ENCODE measurements at regions not wholly inside any gene's neighbourhood (a gene's known extent, or its start where the extent isn't known, plus 50 kb on each side); places are given as distances from the start of the nearest gene placed in this dataset.

DNA sequence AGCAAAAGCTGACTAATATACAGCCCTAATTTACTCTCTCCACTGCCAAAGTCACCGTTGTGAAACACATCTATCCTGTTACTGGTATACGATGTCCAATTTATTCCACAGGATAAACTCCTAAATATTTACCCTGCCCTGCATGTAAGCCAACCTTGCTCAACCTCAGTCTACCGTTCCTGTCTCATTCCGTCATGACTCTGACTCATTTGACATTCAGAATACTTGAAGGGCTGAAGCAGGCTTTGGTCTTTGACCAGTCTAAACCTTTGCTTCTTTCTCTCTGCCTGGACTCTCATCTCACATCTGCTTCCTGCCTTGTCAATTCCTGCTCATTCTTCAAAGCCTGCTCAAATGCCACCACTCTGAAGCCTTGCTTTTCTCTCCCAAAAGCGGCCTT is 157.5 kb downstream of the SCP2D1 start:
- no peak for DNase-seq (ENCODE audit: low read depth, low spot score)

DNA sequence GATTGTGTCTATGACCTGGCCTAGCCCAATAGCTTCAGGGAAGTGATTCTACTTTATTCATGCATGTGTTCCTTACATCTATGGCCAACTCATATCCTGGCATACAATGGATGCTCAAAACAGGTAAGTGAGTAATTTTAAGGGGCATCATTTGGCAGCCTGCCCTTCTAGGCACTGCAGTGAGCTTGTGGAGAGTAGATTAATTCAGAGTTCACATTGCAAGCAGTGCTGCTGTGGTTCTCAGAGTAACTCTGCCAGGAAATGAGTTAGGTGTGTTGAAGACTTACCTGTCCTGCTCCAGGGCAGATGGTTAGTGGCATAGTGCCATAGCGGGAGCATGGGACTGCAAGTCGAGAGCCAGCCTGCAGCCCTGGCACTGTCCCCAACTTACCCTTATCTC is 158.0 kb downstream of the SCP2D1 start:
- DNase-seq (ENCODE audit: low read depth, low spot score): no peak

DNA sequence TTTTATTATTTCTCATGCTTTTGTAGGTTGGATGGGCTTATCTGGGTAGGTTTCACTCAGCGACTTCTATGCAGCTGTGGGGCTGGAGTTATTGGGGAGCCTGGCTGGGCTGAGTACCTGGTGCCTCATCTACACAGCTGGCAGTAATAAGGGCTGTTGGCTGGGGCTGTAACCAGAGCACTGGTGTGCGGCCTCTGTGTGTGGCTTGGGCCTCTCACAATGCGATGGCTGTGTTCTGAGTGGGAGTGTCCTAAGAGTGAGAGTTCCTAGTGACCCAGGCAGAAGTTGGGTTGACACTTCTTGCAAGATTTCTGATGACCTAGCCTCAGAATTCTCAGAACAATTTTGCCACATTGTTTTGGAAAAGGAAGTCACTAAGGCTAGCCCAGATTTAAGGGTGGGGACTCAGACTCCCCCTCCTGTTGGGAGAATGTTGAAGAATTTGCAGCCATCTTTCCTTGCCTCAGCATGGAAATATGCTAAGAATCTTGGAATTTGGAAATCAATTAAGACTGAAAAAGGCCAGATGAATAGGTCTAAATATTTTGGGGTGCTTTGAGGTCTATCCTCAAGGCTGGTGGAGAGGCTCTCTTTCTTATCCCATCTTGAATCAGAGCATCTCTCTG is 158.8 kb downstream of the SCP2D1 start:
- no peak for DNase-seq (ENCODE audit: low read depth, low spot score)

DNA sequence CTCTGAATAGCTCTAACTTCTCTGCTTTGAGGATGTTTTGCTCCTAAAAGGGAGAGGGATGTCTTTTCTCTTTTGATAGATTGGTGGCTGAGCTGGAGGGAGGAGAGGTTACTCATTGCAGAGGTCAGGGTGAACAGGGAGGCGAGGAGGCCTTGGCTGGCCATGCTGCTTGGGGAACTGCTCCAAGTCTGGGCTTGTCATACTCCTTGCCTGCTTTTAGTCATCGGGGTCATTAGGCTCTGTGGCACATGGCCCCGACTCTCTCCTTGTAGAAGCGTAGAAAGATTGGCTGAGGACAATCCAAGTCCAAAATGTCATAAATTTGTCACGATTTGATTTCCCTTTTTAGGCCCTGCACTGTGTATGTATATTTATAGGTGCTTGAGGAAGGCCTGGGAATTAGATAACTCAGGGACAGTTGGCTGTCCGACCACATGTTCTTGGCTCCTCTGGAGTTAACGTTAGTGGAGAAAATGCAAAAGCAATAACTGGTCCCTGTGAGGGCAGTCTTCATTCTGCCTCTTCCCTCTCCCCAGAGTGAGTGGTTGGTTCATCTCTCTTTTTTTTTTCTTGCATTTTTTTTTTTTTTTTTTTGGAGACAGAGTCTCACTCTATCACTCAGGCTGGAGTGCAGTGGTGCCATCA is 160.1 kb downstream of the SCP2D1 start:
- no peak for DNase-seq (ENCODE audit: low read depth, low spot score)

DNA sequence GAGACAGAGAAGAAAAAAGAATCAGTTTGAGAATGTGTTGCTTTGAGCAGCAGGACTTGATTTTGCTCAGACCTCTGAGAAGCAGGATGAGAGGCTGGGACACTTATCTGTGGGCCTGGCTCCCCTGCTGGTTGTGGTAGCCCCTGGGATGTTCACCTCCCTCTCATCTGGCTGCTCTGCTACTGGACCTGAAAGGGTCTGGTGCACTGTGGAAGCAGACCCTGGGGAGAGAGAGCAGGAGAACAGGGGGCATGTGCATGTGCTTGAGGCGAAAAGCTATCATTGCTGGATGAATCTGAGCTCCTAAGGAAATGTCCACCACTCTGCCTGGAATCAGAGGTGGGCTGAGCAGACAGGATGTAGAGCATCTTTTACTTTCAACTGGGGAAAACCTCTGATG is 161.1 kb downstream of the SCP2D1 start:
- DNase-seq (ENCODE audit: low read depth, low spot score): no peak

DNA sequence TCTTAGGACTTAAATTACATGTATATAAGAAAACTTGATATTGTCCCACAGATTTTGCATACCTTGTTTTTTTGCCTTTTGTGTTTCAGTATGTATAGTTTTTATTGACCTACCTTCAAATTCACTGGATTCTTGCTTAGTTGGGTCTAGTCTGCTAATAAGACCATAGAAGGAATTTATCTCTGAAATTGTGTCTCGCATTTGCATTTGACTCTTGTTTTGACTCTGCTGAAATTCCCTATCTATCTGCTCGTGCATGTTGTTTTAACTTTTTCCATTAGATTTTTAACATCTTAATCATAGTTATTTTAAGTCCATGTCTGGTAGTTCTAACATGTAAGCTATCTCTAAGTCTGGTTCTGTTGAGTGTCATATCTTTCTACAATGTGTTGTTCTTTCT is 163.9 kb downstream of the SCP2D1 start:
- no peak for DNase-seq (ENCODE audit: low read depth, low spot score)

DNA sequence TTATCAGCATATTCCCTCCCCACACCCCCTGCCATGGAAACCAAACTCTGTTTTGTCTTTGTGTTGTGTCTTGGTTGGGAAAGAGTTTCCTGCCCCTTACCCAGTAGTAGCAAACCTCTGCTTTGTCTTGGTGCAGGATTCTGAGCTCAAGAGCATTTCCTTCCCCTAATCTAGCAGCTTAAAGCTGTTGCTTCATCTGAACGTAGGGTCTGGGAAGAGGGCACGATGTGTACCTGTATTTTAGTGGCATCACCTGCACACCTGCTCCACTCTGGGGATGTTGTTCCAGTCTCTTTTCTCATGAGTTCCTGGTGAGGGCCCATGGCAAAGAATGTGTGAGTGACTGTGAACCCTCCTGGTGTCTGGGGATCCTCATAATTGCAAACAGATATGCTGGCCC is 164.7 kb downstream of the SCP2D1 start:
- no peak for DNase-seq (ENCODE audit: low read depth, low spot score)

DNA sequence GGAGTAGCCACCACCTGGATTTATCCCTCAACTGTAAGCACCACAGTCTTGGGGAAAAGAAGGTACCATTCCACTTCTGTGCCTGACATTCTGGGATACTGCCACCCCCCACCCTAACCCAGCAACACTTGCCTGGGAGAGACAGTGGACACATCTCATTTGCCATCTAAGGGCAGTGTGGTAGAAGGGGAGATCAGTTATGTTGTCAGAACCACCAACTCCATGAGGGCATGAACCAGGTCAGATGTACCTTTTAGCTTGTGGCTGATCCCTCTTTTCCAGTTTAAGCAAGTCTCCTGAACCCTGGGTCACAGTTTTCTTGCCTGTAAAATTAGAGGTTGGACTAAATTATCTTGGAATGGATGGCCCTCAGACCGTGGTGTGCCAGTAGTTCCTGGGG is 165.5 kb downstream of the SCP2D1 start:
- no peak for DNase-seq (ENCODE audit: low read depth, low spot score)

DNA sequence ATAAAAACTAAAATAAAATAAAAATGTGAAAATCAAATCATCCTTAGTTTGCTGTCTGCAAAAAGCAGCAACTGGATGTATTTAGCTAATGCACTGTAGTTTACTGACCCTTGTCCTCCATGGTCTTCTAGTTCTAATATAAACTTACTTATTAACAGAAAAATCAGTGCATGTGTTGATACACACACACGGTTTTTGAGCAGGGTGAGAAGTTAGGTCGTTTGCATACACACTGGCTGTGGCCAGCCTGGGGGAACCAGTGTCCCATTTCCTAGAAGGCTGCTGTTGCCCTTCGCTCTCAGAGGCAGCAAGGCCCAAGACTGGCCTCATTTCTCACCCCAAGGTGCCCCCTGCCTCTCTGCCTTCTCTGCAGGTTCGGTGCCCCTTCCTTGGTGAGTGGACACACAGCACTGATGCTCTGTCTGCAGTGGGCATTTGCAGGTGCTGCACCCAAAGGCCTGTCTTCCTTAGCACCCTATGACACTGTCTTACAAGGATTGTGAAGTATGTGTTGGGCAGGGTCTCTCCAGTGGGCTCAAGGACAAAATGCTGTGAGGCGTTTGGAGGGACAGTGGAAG is 168.5 kb downstream of the SCP2D1 start:
- DNase-seq (ENCODE audit: low read depth, low spot score): no peak

DNA sequence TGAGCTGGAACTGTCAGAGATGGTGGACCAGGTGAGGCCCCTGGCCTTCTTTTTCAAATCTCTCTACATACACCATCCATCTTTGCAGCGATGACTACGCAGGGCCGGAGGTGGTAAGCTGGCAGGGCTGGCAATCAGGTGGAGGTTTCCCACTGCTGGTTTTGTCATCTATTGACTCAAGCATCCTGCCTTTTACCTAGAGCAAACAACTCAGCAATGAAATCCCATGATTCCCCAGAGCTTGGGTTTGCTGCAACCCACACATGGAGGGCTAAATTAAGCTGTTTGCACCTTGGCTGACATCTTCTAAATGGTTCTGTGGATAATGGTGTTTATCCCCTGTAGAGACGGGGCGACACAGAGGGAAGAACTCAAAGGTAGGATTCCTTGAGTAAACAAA is 170.2 kb downstream of the SCP2D1 start:
- DNase-seq (ENCODE audit: low read depth, low spot score): no peak

DNA sequence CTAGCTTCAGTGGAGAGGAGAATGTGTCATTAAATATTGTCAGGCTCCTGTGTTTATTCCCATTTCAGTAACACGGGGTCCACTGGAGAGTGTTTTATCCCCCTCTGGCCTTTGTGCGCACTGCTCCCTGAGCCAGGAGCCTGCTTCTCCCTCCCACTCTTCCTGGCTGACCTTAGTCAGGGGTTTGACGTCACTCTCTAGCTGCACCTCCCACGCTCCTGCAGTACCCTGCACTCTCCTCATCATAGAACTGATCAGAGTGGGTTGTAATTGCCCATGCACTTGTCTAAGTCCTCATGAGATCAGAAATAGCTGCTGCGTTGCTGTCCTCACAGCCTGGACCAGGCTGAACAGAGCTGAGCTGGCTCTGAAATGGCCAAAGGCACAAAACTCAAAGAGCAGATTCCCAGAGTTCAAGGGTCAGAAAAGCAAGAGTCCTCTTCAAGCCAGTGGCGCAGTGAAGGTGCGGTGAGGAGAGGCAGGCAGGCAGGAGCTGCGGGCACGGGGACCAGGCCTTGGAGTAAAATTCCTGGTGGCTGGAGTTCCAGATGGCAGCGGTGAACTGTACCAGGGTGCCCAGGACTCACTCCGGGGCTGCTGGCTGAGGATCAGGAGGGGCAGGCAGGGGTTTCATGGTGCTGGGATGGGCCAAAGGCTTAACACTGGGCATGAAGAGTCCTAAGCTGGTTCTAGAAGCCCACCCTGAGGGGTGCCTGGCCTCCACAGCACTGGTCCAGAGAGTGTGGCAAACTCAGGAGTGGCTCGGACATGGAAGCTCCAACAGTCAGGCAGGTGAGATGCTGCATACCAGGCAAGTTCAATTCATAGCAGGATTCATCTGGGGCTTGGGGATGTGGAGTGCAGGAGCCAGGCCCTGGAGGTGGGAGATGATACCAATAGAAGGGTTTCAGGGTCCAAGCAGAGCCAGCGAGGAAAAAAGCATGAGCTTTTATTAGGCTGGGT is 170.9 kb downstream of the SCP2D1 start:
- no peak for DNase-seq (ENCODE audit: low read depth, low spot score)

DNA sequence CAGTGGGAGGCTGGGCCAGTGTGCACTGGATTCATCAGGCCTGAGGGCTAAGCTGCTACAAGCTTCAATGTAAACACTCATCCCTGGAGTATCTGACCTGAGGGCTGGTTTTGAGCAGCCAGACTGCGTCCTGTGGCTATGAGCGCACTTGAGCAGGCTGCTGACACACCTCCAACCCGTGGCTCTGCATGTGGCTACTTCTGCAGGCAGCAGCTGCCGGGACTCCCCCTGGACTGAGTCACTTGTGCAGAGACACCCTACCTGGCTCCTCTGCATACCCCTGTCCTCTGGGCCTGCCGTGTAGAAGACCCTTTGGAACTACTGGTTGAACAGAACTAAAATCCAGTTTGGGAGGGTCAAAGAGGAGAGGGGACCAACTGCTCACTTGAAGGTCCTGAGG is 172.0 kb downstream of the SCP2D1 start:
- DNase-seq (ENCODE audit: low read depth, low spot score): no peak

DNA sequence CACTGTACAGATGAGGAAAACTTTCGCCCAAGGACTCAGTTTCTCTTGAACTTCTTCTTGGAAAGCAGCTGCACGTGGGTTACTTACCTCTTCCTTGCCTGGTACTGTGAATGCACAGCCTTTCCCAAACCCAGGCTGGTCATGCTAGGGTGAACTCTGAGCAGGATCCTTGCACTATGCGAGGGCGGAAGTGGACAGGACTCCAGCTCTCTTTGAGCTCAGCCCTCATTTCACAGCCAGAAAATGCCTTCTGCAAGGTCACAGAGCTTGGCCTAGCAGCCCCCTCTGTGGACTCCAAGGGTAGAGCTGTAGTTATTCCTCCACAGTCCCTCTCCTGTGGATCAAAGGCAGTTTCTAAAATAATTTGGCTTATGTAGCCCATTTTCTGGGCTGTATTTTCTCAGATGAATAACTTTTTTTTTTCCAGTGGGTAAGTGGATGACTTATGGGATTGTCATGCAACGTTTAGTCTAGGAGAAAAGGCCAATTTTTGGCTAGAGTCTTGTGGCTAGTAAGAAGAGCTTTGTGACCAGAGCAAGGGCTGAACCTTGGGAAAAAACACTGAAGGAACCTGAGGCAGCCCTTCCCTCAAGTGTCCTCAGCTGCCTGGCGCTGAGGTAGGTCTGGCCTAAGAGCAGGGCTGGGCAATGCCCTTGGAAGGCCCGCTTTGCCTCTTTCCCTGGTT is 172.7 kb downstream of the SCP2D1 start:
- DNase-seq (ENCODE audit: low read depth, low spot score): no peak

DNA sequence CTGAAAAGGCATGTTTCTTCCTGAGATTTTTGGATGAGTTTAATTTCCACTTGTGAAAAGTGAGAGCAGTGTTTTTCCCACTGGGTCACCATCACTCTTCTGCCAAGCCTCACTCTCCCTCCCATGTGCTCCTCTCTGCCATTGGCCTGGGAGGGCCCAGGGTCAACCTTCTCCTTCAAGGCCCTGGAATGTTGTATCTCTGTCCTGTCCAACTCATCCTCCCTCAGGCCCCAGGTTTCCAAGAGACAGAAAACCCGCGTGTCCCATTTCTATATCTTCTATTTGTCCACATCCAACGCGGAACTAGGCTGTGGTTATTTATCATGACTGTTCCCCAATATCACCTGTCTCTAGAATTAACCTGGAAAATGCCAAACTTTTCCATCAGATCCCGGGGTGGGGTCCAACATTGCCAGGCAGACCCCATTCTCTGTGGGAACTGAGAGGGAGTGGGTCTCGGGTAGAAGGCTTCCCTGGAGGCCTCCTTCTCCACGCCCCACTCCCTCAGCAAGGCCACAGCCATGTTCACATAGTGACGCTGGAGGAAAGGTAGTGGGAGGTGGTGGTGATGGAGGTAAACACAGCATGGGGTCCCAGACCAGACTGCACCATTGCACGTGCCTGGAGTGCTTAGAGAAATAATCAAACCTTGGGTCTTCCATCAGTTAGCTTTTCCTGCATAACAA is 173.5 kb downstream of the SCP2D1 start:
- no peak for DNase-seq (ENCODE audit: low read depth, low spot score)

DNA sequence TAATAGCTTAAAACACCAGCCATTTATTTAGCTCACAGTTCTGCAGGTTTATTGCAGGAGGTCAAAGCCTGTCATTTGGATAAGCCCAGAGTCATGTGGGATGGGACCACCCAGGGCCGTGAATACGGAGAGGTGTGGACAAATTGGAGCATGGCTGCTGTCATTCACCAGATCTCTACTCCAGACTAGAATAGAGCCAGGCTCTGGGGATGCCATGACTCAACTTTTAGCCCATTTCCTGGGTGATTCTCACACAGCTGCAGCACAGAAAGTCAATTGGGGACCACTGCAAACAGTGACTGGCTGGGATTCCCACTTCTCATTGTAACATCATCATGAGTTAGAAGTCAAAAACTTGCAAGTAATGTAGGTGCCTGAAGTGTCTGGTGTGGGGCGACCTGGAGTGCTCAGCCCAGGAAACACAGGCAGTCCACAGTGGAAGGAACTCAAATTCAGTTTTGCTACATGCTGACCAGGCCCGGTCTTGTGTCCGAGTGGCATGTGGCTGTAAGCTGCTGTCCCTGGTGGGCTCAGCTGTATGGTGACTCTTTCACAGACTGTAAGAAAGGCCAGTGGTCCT is 174.3 kb downstream of the SCP2D1 start:
- no peak for DNase-seq (ENCODE audit: low read depth, low spot score)

DNA sequence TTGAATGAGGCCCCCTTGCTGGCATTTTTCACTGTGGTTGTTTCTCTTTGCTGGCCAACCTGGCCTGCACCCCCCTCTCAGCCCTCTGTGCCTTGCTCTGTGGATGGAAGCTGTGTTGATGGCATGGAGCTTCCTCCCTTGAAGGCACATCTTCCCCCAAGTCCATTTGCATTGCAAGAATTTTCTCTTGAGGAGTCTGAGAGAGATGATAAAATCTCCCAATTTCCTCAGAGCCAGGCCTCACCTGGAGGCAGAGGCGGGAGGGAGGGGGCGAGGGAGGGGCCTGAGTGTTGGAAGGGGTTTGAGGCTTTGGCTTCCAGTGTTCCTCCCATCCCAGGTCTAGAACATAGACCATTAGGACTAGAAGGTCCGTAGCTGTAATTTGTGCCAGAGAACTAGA is 175.1 kb downstream of the SCP2D1 start:
- no peak for DNase-seq (ENCODE audit: low read depth, low spot score)

DNA sequence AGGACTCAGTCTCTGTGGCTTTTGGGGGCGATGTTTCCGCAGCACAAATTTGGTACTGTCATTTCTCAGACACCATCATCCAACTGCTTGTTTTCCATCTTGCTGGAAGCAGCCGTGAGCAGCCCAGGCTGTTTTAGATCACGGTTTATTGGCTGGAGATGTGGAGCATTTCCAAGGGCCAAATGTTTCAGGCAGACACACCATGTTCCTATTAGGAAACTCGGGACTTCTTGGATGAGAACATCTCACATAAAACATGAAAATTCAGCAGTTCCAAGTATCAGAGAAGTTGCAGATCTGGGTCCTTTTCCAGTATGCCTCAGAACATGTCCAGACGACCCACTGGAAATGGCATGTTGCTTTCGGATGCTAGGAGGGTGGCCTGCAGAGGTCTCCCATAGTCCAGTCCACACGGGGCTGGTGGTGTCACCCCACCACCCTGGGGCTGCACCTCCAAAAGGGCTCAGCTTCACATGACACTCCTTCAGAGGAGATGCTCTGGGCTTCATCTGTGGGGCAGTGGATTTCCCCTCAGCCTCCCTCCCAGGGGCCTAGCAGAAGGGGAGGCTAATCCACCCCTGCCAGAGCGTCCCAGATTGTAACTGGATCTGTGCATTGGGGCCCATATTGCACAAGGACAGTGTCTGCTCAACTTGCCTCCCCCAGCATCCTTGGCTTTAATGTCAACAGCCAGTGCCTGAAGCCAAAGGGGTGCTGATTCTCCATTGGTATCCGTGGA is 176.3 kb downstream of the SCP2D1 start:
- DNase-seq (ENCODE audit: low read depth, low spot score): no peak

DNA sequence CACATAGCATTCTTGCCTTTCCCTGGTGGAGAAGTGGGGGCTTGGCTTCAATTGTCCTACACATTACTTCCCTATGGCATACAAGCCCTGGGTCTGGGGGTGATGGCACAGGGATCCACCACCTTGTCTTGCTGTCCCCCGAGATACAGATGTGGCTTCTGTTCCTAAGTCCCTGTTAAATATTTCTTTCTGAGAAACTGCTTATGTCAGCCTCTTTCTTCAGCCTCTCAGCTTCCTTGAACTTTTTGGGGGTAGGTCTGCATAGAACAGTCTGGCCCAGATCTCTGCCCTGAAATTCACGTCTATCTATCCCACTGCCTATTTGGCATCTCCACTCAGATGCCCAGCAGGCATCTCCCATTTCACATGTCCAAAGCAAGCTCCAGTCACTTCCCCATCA is 177.4 kb downstream of the SCP2D1 start:
- no peak for DNase-seq (ENCODE audit: low read depth, low spot score)

DNA sequence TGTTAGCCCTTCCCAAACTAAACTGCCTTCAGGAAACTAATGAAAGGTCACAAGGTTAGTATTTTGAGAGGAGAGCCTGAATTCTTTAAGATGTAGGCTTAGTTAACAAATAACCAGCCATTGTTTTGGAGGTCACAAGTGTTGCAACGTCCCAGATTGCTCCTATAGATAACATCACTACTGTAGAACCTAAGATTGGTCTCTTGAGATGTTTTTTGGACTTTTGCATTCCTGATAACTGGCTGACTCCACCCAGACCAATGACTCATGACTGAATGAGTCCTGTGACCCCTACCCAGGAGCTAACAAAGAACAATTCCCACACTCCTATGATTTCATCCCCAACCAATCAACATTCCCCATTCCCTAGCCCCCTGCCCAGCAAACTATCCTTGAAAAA is 178.8 kb downstream of the SCP2D1 start:
- no peak for DNase-seq (ENCODE audit: low read depth, low spot score)

DNA sequence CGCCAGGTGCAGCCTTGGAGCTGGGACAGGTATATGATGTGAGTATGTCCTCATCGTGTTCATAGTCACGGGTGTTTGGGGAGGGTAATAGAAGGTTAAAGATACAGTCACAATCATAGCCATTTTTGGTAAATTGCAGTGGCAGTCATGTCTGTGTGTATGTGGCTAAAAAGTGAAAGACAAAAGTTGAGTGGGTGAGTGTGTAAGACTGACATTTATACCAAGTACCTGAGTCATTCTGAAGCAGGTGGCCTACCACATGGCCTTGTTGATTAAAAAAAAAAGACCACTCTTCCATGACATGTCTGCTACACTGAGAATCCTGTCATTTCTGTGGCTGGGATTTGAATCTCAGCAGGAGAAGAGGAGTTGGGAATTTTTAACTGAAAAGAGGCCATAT is 181.9 kb downstream of the SCP2D1 start:
- DNase-seq (ENCODE audit: low read depth, low spot score): no peak

Measured in astrocyte of the hippocampus (primary cell).